ENCODE measurements at regions not wholly inside any gene's neighbourhood (a gene's known extent, or its start where the extent isn't known, plus 50 kb on each side); places are given as distances from the start of the nearest gene placed in this dataset.

GRCh38 chr4:30610361-30610760, 109.8 kb upstream of the PCDH7 start:
- DNase-seq = no peak

GRCh38 chr4:30614771-30615170, 105.4 kb upstream of the PCDH7 start:
- no peak for DNase-seq

DNA sequence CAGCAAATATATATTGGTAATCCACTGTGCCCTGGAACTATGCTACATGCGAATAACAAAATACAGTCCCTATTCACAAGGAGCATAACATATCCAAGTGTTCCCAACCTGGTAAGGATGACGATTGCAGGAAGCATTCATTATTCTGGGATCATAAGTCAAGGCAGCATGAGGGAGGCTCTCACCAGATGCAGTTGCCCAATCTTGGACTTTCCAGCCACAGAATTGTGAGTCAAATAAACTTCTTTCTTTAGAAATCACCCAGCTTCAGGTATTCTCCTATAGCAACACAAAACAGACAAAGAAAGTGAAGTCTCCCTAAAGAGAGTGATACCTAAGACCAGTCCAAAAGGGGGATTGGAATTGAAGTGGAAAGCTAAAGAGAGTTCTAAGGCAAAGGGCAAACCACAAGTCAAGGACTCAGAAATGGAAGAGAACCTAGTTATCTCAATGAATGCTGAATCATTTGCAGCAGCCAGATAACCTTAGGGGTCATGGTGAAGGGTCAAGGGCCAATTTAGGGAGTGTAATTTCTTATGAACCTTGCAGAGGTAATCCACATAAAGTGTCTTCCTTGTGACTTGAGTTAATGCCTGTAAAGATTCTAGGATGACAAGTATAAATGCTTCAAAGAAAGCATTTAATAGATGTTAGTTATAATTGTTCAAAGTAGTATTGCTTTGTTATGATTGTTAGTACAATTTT, 103.1 kb upstream of the PCDH7 start:
- no peak for DNase-seq

- DNase-seq = no peak
These were observed 102.3 kb upstream of the PCDH7 start for GRCh38 chr4:30617836-30618235.

DNA sequence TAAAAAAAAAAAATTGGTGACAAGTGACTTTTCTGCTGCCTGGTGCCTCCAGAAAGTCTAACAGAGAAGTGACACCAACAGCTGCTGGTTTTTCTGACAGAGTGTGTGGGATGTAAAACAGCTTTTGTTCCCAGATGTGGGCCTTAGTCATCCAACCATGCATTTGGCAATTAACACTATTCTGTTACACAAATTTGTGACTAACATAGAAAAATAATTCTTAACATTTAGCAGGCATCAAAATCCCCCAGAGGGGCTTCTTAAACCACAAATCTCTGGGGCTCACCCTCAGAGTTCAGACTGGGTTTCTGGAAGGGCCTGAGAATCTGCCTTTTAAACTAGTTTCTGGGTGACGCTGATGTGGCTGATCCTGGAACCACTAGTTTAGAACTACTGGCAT, 100.5 kb upstream of the PCDH7 start:
- no peak for DNase-seq

GRCh38 chr4:30620711-30621110, 99.5 kb upstream of the PCDH7 start:
- no peak for DNase-seq

DNA sequence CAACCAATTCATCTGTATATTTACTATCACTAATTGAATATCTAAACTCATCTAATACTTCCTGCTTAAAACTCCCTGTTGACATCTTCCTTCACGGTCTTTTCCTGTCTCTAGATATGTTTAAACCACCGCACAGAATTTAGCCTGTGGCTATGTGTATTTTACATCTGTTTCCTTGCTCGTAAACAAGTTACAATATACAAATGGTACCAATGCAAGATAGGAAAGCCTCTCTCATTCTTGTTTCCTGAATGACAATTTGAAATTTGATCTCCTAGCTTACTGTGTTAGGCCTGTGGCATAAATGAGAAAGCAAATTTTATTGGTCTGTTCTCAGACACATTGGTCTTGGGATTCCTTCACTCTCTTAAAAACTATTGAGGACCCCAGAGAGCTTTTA, 89.7 kb upstream of the PCDH7 start:
- DNase-seq = no peak

GRCh38 chr4:30632751-30633150, 87.4 kb upstream of the PCDH7 start:
- no peak for DNase-seq

DNA sequence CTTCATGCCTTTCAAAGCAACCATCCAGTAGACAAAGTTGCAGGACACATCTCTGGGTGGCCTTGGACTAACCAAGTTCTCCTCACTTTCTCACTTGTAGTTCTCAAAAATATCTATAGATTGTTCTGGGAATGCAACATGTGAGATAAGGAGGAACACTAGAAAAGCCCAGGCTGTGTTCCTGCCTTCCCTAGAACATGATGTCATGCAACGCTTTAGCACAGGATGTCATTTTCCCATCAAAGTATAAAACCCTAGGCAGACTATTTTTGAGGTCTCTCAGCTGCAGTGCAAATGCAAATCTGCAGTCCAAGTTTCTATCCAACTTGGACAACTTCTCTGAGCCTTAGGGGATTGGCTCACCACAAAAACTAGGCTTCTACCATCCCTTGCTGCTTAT, 78.8 kb upstream of the PCDH7 start:
- DNase-seq = no peak

DNA sequence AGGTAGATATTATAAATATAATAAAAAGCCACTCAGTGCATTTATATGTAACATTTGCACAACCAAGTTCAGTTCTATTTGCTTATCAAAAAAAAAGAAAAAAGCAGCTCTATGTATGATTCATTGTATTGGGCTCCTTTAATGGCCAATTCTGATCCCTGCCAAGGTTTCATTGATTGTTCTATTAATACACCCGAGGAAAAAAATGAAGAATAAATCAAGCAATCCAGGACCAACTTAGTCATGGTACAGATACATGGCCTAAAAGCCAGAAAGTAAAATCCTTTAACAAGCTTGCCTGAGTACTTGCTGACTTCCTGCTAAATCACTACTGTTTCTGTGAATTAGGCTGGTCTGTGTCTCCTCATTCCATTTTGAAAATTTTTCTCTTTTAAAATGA, 77.6 kb upstream of the PCDH7 start:
- no peak for DNase-seq

- DNase-seq = no peak
These were observed 66.9 kb upstream of the PCDH7 start for GRCh38 chr4:30653291-30653690.

DNA sequence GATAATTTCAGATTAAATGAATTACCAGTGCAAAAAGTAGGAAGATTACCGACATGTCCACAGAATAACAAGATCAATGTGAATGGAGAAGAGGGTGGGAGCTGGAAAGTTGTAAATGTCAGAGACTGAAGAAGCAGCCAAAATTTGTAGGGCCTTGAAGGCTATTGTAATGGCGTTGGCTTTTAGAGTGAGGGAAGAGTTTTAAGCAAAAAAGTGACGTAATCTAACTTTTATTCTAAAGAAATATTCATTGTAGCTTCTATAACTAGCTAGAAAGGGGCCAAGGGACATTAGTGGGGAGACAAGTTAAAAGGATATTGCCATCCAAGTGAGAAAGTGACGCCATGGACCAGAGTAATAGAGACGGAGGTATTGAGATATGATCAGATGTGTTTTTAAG, 63.3 kb upstream of the PCDH7 start:
- DNase-seq = no peak

DNA sequence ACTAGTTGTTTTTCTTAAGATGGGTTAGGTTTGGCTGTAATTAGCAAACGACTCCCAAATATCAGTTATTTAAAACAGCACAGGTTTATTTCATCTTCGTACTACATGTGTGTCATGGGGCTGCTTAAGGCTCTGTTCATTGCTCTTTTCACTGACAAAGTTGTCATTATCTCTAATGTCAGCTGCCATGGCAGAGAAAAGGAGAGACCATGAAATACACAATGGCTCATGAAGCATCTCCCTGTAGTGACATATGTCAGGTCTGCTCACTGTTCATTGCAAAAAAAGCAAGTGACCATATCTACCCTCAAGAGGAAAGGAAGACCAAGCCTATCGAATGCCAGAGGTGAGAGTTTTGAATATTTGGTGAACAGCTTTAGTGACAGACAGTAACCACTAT, 52.2 kb upstream of the PCDH7 start:
- DNase-seq = no peak

DNA sequence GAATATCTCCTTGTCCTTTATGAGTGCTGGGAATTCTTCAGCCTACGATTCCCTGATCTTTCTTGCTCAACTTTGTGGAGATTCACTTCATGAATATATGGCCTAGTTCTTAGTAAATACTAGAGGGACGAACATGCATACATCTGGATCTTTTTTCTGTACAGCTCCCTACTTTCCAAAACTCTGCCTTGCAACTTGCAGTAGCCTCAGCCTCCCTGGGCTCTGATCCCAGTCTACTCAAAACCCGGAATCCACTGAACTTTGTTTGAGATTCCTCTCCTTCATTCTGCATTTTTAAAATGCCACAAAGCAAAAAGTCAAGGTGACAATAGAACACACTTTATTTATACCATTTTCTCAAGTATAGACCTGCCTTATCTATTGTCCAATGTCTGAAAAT, 50.0 kb upstream of the PCDH7 start:
- no peak for DNase-seq
